Hematopoietic multipotent progenitor cell (in vitro differentiated cells): ENCODE measurements at regions not wholly inside any gene's neighbourhood (a gene's known extent, or its start where the extent isn't known, plus 50 kb on each side); places are given as distances from the start of the nearest gene placed in this dataset.

Source experiments
- DNase-seq, 3 donors: peaks; one replicate each; pipeline ENCODE4 v3.0.0-alpha.2; 2011 to 2015; ENCODE audit warnings: low read depth in 2 of 3, low spot score in 2 of 3

GRCh38 chr2:226153553-226153952, 646.1 kb downstream of the IRS1 start:
- DNase-seq, result no peak

DNA sequence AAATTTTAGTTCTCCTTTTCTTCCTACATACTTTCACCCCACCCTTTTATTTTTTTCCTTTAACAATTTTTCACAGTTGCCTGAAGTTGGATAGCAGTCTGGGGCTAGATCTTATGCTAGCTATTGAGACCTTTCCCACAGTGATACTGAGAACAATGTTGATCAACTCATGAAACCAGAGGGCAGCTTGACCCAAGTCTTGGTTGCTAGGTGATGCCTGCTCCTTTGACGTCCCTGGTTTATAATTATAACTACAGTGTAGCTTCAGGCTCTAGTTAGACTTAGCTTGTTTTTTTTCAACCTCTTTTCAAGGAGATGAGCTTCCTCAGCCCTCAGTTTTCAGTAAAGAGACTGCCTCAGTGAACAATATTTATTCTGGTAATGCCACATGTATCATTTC, 648.5 kb downstream of the IRS1 start:
- no peak for DNase-seq

DNA sequence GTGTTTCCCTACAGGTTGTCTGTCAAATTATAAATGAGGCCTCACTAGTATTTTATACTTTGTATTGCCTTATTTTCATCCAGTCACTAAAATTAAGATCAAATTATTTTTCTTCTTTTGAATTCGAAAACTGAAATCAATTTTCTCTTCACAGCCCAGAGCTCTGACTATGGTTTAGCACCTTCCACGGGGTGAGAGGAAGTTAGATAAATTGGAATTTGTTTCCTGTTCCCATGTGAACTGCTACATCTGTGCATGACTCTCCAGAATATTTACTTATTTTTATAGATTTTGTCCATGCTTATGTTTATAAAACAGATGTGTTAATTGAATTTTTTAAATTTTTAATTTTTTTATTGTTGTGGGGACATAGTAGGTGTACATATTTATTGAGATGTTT, 656.5 kb downstream of the IRS1 start:
- no peak for DNase-seq

DNA sequence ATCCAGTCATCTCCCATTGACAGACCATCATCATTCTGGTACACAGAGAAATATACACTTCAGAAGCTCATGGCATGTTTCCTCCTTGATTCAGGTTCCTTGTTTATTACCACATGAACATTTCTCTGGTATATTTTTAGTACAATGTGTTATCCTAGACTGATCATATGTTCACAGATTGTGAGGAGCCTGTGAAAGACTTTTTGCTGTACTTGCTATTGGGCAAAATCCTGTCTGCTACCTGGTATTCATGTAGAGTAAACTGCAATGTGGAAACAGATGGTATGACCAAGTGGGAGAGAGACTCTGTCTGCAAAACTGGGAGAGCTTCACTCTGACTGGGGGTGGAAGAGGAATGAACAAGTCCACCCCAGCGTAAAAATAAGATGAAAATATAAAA, 657.2 kb downstream of the IRS1 start:
- DNase-seq, result no peak

DNA sequence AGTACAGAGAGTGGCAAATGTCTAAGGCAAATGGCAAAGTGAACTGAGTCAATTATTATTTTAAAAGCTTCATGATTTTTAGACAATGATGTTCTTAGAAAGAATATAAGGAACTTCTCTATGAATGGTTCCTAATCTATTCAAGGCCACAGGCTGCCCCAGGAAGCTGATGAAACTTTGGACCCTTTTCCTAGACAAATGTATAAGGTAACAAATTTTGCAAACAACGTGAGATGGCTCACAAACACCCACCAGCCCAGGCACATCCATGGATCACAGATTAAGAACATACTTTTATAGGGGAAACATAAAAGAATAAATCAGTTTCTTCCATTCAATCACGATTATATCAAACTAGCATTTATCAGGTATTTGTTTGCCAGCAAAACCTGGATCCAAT, 659.0 kb downstream of the IRS1 start:
- DNase-seq, result no peak

DNA sequence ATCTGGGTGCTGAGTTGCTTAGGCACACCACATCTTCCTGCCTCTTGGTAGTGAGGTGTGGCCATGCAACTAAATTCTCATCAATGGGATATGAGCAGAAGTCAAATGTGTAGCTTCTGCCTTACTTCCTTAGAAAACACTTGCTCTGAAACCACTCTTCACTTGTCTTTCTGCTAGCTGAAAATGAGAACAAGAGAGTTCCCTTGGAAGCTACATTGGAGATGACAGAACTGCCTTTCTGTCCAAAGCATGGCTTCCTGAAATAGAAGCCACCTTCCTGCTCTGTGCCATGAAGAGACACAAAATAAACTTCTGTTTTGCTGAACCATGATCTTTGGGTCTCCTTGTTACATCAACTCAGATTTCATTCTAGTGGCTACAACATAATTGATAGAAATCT, 659.9 kb downstream of the IRS1 start:
- no peak for DNase-seq

DNA sequence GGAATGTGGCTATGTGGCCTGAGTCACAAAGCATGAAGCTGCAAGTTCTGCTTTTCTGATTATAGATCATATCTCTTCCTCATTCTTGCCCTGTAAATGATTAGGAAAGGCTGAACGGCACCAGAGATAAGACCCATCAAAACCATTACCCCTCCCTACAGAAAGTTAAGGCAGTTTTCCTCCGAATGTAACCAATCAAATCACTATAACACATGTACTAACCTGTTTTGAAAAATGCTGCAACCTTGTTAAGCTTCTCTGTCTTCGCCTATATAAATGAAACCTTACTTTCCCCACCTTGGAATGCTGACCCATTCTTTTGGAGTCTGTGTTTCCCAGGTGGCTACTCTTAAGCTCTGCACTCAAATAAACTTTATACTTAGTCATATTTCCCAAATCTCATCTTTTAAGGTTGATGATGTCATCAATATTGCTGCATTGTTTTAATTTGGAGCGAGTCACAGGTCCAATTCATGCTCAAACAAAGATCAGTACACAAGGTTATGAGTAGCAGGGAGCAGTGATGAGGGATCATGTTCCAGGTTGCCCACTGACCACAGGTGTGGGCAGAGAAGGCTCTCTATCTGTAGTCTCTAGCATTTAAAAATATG, 662.3 kb downstream of the IRS1 start:
- DNase-seq, result peak in 2 of 3 donors; percentile 53 to 80

- DNase-seq, result peak in 2 of 3 donors; percentile 38 to 48
Observed at GRCh38 chr2:226136739-226137138, 662.9 kb downstream of the IRS1 start.

GRCh38 chr2:226135861-226136548, 663.6 kb downstream of the IRS1 start:
- no peak for DNase-seq

GRCh38 chr2:226132323-226133215, 667.1 kb downstream of the IRS1 start:
- DNase-seq, result no peak

DNA sequence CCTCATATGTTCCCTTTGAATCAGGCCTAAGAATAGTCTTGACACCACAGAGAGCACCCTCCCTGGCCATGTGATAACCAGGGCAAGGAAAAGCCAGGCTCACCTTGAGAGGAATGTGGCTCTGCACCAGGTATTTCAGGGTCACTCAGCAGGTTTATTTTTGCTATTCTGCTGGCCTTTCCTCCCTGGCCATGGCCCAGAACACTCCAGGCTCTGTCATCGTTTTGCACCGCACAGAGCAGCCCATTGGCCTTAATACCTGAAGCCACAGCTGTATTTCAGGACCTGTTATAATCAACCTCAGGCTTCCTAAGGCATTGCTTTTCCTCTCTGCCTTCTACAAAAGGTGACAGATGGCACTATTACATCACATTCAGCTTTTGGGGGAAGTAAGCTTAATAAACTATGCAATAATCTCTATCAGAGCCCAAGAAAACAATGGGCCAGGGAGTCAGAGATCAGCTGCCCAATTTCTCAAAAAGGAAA, 668.3 kb downstream of the IRS1 start:
- DNase-seq, result no peak

DNA sequence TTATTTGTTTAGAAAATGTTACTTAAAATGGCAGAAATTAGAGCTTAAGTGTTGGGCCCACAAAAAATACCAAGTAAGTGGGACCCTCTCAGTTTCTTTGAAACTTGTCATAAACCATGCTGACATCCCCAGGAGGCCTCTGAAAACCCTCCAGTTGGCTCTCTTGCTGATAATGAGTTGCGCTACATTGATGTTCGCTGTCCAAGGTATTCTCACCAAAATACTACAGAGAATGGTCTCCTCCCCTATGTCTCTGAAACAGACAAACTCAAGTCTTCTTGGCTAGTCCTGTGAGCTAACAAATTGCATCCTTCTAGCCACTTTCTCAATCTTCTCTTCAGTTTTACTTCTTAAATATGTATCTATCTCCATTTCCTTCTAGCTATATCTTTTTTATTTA, 669.4 kb downstream of the IRS1 start:
- peak in 1 of 3 donors; percentile 24 for DNase-seq

- DNase-seq, result no peak
Observed at GRCh38 chr2:226127682-226128081, 671.9 kb downstream of the IRS1 start.

DNA sequence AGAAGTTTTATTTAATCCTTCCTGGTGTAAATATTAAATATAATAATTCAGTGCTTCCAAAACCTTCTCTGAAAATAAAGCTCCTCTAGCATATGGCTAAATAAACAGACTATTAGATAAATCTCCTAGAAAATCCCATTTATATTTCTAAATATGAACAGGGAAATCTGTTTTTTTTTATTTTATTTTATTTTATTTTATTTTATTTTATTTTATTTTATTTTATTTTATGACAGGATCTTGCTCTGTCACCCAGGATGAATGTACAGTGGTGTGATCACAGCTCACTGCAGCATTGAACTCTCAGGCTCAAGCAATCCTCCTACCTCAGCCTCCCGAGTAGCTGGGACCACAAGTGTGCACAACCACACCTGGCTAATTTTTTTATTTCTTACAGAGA, 673.5 kb downstream of the IRS1 start:
- DNase-seq, result no peak

- no peak for DNase-seq
Observed at GRCh38 chr2:226125176-226125883, 674.3 kb downstream of the IRS1 start.

DNA sequence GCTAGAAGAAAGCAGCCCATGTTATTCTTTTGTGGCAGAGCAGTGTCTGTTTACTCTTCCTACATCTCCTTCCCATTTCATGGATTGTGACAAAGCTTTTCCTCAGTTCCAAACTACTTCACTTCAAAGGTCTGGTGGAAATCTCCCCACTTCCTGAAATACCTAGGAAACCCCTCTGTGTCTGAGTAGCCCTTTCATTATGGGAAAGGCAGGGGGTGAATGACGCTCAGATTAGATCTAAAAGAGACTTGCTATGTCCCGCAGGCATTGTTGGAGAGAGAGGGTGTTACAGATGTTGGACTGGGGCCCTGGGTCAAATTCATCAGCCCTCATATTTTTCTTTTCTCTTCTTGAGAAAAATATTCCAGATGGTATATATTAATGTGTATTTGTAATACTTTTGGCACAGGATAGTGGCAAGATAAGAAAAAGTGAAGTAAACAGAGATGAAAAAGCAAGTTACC, 675.0 kb downstream of the IRS1 start:
- DNase-seq, result no peak

GRCh38 chr2:226123300-226123699, 676.3 kb downstream of the IRS1 start:
- DNase-seq, result no peak

DNA sequence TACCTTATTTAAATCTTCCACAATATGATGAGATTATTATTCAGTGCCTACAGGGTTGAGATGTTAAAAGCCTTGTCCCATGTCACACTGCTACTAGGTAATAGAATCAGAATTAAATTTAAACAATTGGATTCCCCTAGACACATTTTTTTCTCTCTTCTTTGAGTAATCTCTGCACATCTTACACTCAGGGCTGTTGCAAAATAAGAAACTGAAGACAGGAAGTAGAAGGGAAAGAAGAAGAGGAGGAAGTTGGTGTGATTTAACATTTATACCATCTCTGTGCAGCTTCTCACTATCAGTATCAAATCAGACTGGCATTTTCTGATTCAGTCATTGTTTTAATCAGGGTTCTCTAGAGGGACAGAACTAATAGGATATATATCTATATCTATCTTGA, 677.6 kb downstream of the IRS1 start:
- no peak for DNase-seq

GRCh38 chr2:226121046-226121738, 678.4 kb downstream of the IRS1 start:
- DNase-seq, result no peak
